Keratinocyte (primary cell): ENCODE measurements at regions not wholly inside any gene's neighbourhood (a gene's known extent, or its start where the extent isn't known, plus 50 kb on each side); places are given as distances from the start of the nearest gene placed in this dataset.

Experiments used
- DNase-seq: peaks from one replicate; pipeline ENCODE4 v3.0.0-alpha.2; 2011; ENCODE audit warnings: low read depth, missing footprints, low spot score
- FAIRE-seq: peaks from 2 replicates; lab custom pipeline; 2011; peaks lifted over from hg19 to GRCh38; lab: Jason Lieb, UNC
- H2AFZ ChIP-seq: 2 replicates; pipeline ENCODE4 v1.6.0; 2012; ENCODE audit warnings: low read length, control low read depth, inconsistent platforms; ENCODE audit not compliant: control insufficient read depth
- H3K27ac ChIP-seq: 2 replicates; pipeline ENCODE4 v1.5.1; 2011; ENCODE audit warnings: low read length; ENCODE audit not compliant: control insufficient read depth, insufficient read depth
- H3K27me3 ChIP-seq: 3 replicates; pipeline ENCODE4 v1.6.0; 2011; ENCODE audit warnings: low read length; ENCODE audit not compliant: control insufficient read depth, insufficient read depth; ENCODE audit errors: extremely low read depth
- H3K36me3 ChIP-seq, 2 experiments: 2 replicates in 1 of 2; 3 replicates in 1 of 2; pipeline ENCODE4 v1.5.1; 2011; ENCODE audit warnings: low read length in 2 of 2, mild to moderate bottlenecking in 1 of 2; ENCODE audit not compliant: control insufficient read depth in 2 of 2, insufficient read depth in 2 of 2; ENCODE audit errors: extremely low read depth in 1 of 2
- H3K4me1 ChIP-seq: 3 replicates; pipeline ENCODE4 v1.5.1; 2011; ENCODE audit warnings: low read length; ENCODE audit not compliant: control insufficient read depth, insufficient read depth; ENCODE audit errors: extremely low read depth
- H3K4me2 ChIP-seq: 3 replicates; pipeline ENCODE4 v1.6.0; 2011; ENCODE audit warnings: low read depth, low read length; ENCODE audit not compliant: control insufficient read depth, insufficient read depth; ENCODE audit errors: extremely low read depth
- H3K4me3 ChIP-seq, 3 experiments: fragments of 200-600 bp in 1 of 3; sonication (generic) in 1 of 3; 2 replicates in 2 of 3; 3 replicates in 1 of 3; pipeline ENCODE4 v1.5.1; 2011 to 2016; ENCODE audit warnings: low read length in 3 of 3, mild to moderate bottlenecking in 3 of 3, control low read depth in 2 of 3, inconsistent platforms in 1 of 3, low read depth in 1 of 3, mixed read lengths in 1 of 3, mixed run types in 1 of 3, moderate library complexity in 1 of 3; ENCODE audit not compliant: control insufficient read depth in 2 of 3, insufficient read depth in 2 of 3; ENCODE audit errors: extremely low read depth in 1 of 3
- H3K79me2 ChIP-seq: 2 replicates; pipeline ENCODE4 v1.6.0; 2012; ENCODE audit warnings: low read length; ENCODE audit not compliant: control insufficient read depth, insufficient read depth
- H3K9ac ChIP-seq: 3 replicates; pipeline ENCODE4 v1.6.0; 2011; ENCODE audit warnings: low read length; ENCODE audit not compliant: control insufficient read depth, insufficient read depth; ENCODE audit errors: extremely low read depth
- H3K9me1 ChIP-seq: 3 replicates; pipeline ENCODE4 v1.6.0; 2011; ENCODE audit warnings: low read length; ENCODE audit not compliant: control insufficient read depth, insufficient read depth; ENCODE audit errors: extremely low read depth
- H3K9me3 ChIP-seq: 2 replicates; pipeline ENCODE4 v1.5.1; 2012; ENCODE audit warnings: low read depth, low read length; ENCODE audit not compliant: control insufficient read depth
- H4K20me1 ChIP-seq: 3 replicates; pipeline ENCODE4 v1.6.0; 2011; ENCODE audit warnings: low read length; ENCODE audit not compliant: control insufficient read depth, insufficient read depth; ENCODE audit errors: extremely low read depth
- EZH2 ChIP-seq: IDR thresholded peaks from one replicate; pipeline ENCODE4 v1.6.1; 2012; ENCODE audit warnings: inconsistent platforms, mild to moderate bottlenecking, low read length, moderate library complexity
- dilution Hi-C: fragments of 300-500 bp; cut with MboI; formaldehyde crosslinking; loops from one replicate; pipeline ENCODE4 v1.7.0; 2020; ENCODE audit warnings: low sequenced_read_pairs; ENCODE audit not compliant: extremely low pct_ligation_motif_present
- TF ChIP-seq, protein P1 (sequence below), 3 experiments: IDR thresholded peaks in 1 of 3; conservative IDR thresholded peaks in 1 of 3; optimal IDR thresholded peaks in 1 of 3; 2 replicates in 2 of 3; 3 replicates in 1 of 3; pipeline versions ENCODE3 to v1.5.1; 2011; ENCODE audit warnings: low read length in 3 of 3, mild to moderate bottlenecking in 3 of 3, moderate library complexity in 2 of 3, control low read depth in 1 of 3, inconsistent platforms in 1 of 3; ENCODE audit not compliant: insufficient read depth in 2 of 3; ENCODE audit errors: extremely low read depth in 1 of 3

DNA sequence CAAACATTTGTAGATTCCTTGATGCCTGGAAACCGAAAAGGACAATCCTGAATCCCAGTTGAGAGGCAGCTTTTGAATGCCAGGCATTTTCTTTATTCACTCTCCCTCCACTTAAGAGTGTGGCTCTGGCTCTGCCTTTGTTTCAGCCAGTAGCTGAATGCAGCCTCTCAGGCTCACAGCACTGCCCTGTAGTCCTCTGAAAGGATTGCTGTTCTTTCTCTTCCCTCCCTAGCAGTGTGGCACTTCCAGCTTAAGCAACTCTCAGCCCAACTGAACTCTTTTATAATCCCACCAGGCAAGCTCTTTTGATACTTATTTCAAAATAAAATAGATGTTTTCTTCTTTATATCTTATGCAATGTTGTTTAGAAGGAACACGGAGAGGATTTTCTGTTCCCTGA, 415.6 kb downstream of the GJA1 start:
- Histone ChIP-seq H3K4me1 (no peaks in the 10 kb centered on the region), H3K27me3 (no peaks in the 10 kb centered on the region), H3K27ac (no peak overlapping the region), H3K4me3 (no peak overlapping the region), H3K9ac (no peak overlapping the region), H3K79me2 (no peaks in the 10 kb centered on the region), H4K20me1 (no peaks in the 10 kb centered on the region), H3K4me2 (no peak overlapping the region), H3K36me3 (no peaks in the 10 kb centered on the region), H2AFZ (no peak overlapping the region), H3K9me3 (no peaks in the 10 kb centered on the region), H3K9me1 (no peaks in the 10 kb centered on the region)
- no peak for DNase-seq
- dilution Hi-C loops, result no loop called here
- no peak for TF ChIP-seq EZH2
- TF ChIP-seq, protein P1, sequence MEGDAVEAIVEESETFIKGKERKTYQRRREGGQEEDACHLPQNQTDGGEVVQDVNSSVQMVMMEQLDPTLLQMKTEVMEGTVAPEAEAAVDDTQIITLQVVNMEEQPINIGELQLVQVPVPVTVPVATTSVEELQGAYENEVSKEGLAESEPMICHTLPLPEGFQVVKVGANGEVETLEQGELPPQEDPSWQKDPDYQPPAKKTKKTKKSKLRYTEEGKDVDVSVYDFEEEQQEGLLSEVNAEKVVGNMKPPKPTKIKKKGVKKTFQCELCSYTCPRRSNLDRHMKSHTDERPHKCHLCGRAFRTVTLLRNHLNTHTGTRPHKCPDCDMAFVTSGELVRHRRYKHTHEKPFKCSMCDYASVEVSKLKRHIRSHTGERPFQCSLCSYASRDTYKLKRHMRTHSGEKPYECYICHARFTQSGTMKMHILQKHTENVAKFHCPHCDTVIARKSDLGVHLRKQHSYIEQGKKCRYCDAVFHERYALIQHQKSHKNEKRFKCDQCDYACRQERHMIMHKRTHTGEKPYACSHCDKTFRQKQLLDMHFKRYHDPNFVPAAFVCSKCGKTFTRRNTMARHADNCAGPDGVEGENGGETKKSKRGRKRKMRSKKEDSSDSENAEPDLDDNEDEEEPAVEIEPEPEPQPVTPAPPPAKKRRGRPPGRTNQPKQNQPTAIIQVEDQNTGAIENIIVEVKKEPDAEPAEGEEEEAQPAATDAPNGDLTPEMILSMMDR (optimal IDR thresholded peaks at IDR 0.05 in 1 of 3, IDR thresholded peaks at IDR 0.05 in 1 of 3, conservative IDR thresholded peaks at IDR 0.05 in 1 of 3; ENCODE audit: extremely low read depth in 1 of 3, insufficient read depth in 2 of 3, low read length in 3 of 3), result no peak
- no peak for FAIRE-seq

DNA sequence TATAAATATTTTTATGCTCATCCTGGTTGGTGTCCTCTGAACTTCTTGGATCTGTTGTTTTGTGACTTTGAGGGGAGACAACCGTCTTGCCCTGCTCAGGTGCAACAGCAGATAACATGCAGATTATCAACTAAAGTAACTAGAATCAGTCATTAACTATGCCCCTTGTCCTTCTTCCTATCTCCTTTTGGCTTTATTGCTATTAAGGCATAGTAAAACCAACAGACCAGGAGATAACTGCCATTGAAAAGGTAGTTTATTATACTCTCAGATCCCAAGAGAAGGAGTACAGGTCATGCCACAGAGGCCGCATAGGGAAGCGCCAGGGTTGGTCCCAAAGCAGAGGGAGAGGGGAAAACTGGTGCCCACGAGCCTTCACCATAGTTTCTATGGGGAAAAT, 418.2 kb downstream of the GJA1 start:
- H3K9ac ChIP-seq, result no peak overlapping the region
- no peaks in the 10 kb centered on the region for H3K9me3 ChIP-seq
- H3K27ac ChIP-seq, result no peak overlapping the region
- dilution Hi-C loops, result no loop called here
- no peaks in the 10 kb centered on the region for H3K36me3 ChIP-seq
- no peak overlapping the region for H3K4me2 ChIP-seq
- H3K79me2 ChIP-seq, result no peaks in the 10 kb centered on the region
- H2AFZ ChIP-seq, result no peak overlapping the region
- no peaks in the 10 kb centered on the region for H4K20me1 ChIP-seq
- H3K4me1 ChIP-seq, result no peaks in the 10 kb centered on the region
- no peak overlapping the region for H3K4me3 ChIP-seq
- no peak for TF ChIP-seq EZH2
- TF ChIP-seq, protein P1 (optimal IDR thresholded peaks at IDR 0.05 in 1 of 3, IDR thresholded peaks at IDR 0.05 in 1 of 3, conservative IDR thresholded peaks at IDR 0.05 in 1 of 3; ENCODE audit: extremely low read depth in 1 of 3, insufficient read depth in 2 of 3, low read length in 3 of 3), result no peak
- no peaks in the 10 kb centered on the region for H3K9me1 ChIP-seq
- FAIRE-seq, result no peak
- no peak for DNase-seq
- no peaks in the 10 kb centered on the region for H3K27me3 ChIP-seq
